NCI-H1105 (cell line): ENCODE measurements at regions not wholly inside any gene's neighbourhood (a gene's known extent, or its start where the extent isn't known, plus 50 kb on each side); places are given as distances from the start of the nearest gene placed in this dataset.

ENCODE experiments used
- DNase-seq: peaks from one replicate; lab custom pipeline; 2025; lab: John Stamatoyannopoulos, UW

DNA sequence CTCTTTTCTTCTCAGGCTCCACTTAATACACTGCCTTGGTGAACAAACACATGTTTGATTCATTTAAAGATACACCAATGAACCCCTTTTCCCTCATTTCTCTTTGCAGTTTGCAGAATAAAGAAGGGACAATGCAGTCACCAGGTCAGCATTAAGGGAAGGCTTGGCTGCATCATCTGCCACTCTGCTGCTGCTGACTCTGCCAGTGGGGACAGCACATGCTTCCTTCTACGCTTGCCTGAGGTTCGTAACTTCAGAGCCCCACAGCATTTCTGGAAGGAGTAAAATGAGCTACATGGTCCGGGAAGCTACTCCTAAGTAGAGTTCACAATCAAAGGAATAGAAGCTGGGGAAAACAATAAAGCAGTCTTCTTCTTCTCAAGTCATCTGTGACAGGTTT lies 178.9 kb upstream of the GATB start:
- no peak for DNase-seq

DNA sequence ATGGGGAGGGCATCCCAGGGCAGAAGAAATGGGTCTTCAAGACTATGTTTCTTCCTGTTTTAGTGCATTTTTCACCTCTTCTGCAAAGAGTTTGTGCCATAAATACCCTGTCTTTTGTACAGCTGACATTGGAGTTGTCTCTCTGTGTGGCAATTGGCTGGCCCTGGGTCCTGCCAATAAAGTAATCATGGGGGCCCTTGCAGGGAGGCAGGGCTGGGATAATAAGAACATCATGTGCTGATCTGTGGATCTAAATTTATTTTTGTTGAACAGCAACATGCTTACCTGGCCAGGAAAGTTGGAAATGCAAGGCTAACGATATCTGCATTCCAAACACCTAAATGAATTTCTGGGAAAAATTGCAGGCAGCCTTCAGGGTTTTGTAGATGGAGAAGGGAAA lies 174.6 kb upstream of the GATB start:
- DNase-seq = no peak

DNA sequence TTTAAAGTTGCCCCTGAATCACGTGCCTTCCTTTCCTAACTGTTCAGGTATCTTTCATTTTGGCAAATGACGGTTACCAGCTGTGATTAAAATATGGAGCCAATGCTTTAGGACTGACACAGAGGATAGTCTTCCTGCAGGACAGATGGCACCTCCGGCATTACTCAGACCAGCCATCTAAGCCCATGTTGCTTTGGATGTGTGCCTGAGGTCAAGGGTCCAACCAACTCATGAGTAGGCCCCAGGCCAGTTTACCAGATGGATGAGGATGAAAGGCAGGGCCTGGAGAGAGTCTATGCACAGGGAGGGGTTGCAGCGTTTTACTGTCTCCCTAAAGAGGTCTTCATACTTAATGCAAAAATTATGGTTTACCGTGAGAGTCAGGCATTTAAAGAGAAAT lies 174.0 kb upstream of the GATB start:
- DNase-seq = no peak

DNA sequence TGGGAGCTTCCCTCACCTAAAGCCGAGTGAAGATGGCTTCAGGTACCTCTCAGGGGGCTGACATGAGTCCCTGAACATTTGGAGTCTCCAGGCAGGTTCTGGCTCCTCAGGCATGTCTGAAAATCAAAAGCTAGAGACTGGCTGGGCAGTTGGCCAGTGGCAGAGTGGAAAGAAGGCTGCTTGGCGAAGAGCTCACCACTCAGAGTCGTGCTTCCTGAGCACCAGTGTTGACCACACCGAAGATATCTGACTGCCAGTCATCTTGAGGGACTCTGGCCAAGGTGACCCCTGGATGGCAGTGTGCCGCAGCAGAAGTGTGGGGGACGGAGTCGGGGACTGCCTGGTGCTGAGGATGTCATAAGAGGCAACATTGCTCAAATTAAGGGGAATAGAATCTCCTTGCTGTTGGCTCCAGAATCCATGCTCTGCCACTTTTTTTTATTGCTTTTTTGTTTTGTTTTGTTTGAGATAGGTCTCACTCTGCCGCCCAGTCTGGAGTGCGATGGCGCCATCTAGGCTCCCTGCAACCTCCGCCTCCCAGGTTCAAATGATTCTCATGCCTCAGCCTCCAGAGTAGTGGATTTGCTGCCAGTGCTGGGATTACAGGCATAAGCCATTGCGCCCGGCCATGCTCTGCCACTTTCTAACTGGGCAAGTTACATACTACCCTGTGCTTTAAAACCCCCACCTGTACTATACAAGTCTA lies 172.5 kb upstream of the GATB start:
- no peak for DNase-seq

DNA sequence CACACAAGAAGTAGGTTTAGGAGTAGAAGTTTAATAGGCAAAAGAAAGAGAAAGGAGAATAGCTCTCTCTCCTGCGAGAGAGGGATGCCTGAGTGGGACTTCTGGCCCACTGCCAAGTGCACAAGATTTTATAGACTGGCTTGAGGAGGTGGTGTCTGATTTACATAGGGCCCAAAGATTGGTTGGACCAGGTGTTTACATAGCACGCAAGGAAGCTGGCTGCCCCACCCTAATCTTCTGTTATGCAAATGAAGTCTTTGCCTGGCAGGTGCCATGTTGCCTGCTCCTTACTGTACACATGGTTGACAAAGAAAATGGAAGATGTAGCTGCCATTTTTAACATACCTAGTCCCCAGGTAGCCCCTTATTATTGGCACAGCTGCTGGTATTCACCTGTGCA lies 170.8 kb upstream of the GATB start:
- DNase-seq = no peak

DNA sequence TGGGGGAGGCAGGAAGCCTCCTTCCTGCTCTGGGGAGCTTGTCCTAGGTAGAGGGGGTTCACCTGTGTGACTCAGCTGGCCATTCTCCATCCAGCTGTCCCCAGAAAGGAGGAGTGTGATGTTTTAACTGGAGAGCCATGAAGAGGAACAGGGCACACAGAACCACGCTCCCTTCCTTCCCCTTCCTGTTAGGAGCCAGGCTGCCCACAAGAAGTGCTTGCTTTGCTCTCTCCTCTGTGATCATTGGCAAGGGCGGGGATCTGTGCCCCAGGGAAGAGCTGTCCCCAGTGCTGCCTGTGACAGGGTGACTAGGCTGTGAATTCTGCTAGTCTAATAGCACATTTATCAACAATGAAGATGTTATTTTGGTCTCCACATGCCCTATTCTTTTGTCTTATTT lies 169.6 kb upstream of the GATB start:
- no peak for DNase-seq

DNA sequence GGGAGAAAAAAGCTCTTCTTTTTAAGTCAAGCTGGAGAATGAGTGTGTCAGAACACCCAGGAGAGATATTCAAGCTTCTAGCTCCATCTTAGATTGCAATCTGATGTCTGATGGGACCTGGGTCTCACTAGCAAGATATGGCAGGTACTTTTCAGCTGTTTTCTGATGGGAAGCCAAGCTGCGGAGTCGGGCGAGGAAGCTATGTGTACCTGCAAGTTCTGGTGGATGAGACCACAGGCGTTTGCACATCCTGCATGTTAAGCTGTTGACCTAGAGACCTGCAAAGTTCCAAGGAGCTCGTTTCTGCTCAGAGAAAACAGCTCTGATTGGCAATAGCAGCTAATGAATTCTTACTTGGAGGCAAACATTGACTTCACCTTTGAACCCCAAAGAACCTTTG lies 167.3 kb upstream of the GATB start:
- DNase-seq = no peak

DNA sequence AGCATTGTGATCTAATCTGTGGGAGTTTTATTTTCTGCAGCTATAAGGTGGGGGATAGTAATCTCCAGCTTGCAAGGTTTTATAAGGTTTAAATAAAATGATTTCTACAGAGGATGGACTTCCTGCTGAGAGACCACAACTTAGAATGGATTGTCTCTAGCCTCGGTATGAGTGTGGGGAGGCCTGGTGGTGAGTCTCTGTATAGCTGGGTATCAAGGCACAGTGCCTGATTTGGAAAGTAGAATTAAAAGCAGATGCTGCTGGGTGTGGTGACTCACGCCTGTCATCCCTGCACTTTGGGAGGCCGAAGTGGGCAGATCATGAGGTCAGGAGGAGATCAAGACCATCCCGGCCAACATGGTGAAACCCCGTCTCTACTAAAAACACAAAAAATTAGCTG lies 162.0 kb upstream of the GATB start:
- no peak for DNase-seq

DNA sequence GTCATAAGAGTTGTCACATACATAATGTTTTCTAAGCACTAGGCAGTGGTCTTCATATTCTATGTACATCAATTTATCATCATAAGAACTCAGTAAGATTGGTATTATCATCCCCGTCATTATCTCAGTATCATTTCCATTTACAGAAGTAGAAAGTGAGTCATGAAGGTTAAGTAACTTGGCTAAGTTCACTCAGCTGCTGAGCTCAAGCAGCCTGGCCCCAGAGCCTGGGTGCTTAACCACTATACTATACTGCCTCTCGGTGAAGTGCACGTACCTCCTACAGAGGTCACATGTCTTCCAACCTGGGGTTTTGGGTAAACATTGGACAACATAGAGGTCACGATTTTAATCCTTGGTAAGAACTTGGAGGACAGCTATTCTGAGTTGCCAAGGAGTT lies 161.5 kb upstream of the GATB start:
- DNase-seq = no peak

DNA sequence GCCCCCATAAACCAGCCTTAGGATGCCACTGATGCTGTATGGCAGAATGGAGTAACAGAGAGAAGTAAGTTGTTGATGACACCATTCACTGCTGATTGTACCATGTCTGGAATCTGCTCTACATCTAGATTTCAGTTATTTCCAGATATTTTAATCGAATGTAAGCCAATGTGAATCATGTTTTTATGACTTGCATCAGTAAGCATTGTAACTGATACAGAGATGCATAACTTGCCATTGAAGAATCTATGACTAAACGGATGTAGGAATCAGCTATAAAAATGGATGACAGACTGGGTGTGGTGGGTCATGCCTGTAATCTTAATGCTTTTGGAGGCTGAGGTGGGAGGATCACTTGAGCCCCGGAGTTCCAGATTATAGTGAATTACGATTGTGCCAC lies 161.0 kb upstream of the GATB start:
- DNase-seq = no peak

DNA sequence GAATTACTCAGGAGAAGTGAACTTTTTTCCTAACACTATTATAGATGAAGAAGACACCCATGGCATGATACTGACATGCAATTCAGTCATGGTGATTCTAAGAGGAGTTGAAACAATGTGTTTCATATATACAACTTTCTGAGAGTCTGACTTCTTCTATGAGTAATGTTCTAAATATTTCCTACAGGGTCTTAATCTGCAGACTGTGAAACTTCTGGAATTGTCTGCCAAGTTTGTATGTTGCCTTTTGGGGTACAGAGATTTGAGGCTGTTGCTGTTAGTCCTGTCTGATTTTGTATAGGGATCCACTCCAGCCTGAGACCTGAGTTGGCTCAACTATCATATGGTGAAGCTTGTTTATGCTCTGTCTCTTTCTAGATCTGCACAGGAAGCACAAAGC lies 160.6 kb upstream of the GATB start:
- DNase-seq = no peak

DNA sequence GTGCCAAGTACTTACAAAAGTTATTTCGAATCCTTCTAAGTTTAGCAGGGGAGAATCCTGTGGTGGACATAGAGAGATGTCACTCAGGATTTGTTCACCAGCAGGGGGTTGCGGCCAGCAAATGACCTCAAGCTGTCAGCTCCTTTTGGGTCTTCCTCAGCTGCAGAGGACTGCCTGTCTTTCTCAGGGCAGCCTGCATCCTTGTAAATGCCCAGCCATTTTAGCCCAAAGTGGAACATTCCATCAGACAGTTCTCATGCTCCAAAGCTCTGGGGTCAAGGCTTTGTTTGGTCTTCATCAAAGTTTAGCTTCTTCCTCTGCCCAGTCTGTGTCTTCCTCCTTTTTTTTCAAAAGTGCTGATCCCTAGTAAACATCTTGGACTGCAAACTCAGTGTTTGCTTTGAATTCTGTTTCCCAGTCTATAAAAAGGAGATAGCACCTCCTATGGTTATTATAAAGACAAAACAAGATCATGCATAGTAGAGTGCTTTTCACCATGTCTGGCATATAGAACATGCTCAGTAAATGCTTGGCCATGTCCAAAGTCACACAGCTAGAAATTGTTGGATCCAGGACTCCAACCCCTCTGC lies 156.4 kb upstream of the GATB start:
- DNase-seq = no peak

DNA sequence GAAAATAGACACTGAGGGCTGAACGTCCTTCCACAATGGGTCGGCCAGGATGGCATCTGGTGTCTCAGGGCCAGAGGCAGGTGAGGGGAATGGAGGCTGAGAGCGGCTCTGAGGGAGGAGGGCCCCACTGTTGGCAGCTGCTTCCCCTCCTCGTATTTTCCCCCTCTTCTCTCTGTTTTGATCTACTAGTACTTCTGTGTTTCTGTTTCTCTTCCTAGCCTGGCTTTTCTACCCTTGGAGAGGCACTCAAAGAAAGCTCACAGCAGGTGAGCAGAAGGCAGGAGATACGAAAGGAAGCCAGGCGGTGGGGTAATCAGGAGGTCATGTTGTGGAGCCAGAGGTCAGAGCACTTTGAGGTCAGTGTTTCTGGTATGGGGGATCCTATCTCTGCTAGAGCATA lies 151.8 kb upstream of the GATB start:
- DNase-seq = no peak

DNA sequence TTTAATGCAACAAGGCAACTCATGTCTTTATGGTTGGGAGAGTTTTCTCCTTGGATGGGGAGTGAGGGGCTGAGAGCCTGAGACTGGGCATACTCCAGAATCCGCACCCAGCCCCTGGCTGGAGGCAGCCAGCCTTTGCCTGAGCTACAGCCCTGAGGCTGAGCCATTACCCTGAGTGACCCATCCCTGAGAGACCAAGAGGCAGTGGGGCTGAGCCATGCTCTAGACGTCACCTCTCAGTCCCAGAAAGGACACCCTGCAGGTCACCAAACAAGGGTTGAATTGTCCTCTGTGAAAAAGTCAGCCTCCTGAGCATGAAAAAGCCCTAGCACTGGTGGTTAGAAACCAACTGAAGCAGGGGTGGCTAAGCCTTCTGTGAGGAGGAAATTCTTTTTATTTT lies 151.2 kb upstream of the GATB start:
- no peak for DNase-seq

DNA sequence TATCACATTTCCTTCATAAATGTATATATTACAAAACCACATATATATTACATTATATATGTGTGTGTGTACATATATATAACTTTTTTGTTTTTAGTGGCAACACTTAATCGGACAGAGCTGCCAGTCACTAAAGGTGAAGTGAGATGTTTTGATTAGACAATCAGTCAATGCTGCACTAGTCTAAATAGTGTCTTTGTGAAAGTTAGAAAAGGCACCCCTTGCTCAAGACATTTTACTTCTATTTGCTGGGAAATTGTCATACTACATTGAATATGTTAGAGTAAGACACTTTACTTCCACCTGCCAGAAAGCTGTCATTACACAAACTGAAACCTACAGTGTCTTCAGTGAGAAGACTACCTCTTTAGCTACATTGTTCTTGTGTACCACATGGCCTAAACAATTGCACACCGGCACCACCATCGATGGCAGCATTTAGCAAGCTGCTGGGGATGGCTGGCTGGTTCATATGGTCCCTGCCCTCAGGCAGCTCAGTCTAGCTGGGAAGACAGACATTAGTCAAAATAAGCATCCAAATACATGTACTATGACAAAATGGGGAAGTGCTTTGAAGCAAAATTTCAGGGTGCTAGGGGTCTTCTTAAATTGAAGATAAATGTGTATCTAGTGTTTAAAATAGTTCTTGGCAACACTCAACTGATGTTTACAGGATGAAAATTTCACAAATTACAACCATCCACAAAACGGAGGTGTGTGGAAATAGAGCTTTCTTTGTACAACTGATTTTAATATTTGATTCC lies 148.1 kb upstream of the GATB start:
- no peak for DNase-seq

DNA sequence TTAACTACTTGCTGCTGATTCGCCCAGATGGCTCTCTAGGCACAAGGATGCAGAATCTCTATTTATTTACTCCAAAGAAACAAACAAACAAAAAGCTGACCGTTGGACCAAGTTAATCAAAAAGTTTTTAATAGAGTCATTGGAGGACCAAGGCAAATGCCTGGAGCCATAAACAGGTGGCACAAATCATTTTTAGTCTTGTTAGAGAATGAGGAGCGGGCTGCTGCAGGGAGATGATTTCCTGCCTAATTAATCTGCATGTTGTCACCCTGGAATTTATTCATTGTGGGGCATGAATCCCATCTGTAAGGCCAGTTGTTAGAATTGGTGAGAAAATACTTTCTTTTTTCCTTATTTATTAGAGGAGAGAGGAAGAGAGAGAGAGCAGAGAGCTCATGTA lies 147.4 kb upstream of the GATB start:
- no peak for DNase-seq

DNA sequence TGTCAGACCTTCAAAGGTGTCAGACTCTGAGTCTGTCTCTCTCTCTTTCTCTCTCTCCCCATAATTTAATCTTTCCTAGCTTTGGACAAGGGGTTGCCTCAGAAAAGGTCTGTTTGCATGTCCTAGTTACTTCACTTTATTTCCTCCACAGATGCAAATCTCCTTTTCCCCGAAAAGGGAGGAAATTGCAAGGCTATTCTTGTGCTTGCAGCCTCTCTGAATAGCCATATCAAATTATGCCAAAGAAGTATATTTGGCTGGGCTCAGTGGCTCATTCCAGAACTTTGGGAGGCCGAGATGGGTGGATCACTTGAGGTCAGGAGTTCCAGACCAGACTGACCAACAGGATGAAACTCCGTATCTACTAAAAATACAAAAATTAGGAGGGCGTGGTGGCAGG lies 145.6 kb upstream of the GATB start:
- DNase-seq = no peak

DNA sequence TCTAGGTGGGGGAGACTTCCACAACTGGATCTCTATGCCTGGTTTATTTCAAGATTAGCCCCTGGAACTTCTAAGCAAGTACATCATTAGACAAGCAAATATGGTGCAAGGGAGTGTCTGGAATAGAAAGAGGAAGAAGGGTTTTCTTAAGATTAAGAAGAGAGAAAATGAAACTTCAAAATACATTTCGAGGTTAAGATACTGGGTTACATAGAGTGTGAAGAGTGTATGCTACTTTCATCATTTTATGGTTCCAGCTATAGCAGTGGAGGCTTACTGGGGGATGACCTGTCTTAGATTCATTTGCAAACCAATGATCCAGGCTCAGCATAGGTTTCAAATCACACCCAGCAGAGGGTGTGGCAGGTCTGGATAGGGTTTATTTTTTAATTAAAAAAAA lies 144.4 kb upstream of the GATB start:
- no peak for DNase-seq

DNA sequence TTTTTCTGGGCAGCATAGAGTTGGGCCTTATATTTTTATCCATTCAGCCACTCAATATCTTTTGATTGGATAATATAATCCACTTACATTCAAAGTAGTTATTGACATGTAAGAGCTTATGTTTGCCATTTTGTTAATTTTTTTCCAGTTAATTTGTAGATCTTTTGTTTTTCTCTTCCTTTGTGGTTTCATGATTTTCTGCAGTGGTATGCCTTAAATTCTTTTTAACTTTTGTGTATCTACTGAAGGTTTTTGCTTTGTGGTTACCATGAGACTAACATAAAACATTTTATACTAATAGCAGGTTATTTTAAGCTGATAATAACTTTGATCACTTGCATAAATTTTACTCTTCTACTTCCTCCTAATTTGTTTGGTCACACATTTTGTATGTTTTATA lies 140.8 kb upstream of the GATB start:
- no peak for DNase-seq

DNA sequence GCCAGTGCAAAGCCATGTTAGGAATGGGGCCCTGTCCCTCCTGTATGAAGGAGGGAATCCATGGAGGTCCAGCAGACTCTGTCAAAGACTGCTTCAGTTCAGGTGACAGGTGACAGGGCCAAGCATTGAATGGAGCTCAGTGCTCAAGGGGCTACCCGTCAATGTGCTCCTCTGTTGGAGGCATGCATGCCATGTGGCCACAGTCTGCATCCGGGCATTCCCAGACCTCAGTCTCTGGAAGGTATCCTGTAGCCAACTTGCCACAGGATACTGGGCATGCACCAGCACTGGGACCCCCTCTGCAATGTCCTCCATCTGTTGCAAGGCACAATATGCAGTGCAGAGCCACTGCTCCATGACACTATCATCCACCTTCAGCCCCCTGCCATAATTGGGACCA lies 136.1 kb upstream of the GATB start:
- DNase-seq = no peak

DNA sequence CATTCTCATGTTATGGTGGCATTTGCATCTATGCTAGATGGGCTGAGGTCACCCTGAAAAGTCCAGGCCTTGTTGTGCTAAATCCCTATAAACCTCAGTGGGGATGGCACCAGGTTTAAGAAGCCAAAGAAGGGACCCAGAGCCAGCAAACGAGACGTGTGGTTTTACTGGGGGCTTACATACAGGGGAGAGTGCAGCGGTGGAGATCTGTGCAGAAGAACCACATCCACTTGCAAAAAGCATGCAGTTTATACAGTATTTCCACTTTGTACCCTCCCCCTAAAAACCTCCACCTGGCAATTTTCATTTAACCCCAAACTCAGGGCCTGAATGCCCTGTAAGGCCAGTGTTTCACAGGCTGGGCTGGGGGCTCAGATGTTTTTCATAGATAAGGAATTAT lies 134.9 kb upstream of the GATB start:
- DNase-seq = no peak

DNA sequence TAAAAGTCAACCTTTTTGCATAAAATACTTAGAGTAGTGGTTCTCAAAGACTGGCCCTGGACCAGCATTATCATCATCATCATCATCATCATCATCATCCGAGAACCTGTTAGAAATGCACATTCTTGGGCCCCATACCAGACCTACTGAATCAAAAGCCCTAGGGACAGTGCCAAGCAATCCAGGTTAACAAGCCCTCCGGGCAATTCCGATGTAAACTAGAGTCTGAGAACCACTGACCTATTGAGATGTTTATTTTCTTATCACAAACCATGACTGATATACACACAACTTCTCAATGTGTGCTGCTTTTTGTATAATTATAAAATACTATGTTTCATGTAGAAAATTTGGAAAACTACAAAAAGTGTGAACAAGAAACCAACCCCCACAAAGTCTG lies 133.4 kb upstream of the GATB start:
- DNase-seq = no peak

DNA sequence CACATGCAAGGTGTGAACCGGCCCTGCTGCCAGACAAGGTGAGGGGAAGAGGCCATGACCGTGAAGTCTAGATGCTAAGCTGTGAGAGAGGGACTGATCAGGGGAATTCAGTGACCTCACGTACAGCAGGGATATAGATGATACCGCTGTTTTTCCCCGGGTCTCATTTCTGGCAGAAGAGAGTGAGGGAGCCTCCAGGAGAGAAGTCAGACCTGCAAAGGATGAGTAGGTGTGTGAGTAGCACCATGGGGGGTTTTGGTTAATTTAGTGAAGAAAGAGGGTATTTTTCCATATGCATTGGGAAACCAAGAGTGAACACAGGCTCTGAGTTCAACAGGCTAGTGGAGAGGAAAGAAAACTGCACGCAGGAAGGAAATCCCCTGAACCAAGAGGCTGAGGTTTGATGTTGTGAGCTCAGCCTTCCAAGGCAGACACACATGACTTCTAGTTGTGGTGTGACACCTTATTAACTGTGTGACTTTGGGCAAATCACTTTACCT lies 127.6 kb upstream of the GATB start:
- DNase-seq = no peak

DNA sequence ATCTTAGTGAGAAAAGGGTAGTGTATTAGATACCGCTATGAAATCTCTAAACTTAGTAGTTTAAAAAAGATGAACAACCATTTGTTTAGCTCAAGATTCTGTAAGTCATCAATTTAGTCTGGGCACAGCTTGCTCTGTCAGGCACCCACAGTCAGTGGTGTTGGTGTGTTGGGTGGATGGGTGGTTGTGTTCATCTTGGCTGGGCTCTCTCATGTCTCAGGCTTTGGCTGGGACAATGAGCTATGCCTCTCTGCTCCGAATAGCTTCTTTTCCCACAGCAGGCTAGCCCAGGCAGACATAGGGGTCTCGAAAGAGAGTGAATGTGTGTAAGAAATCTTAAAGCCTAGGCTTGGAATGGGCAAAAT lies 127.0 kb upstream of the GATB start:
- no peak for DNase-seq
